OCI-LY1 (cell line): ENCODE measurements at regions not wholly inside any gene's neighbourhood (a gene's known extent, or its start where the extent isn't known, plus 50 kb on each side); places are given as distances from the start of the nearest gene placed in this dataset.

ENCODE experiments used
- H2AFZ ChIP-seq: fragments of 200-600 bp; sonication (generic), shearing (Covaris generic); 2 replicates; pipeline ENCODE4 v1.6.0; 2014; ENCODE audit warnings: antibody characterized with exemption, mild to moderate bottlenecking, low read length
- H3F3A ChIP-seq: fragments of 200-600 bp; sonication (generic), shearing (Covaris generic); 2 replicates; pipeline ENCODE4 v1.6.0; 2014; ENCODE audit warnings: mild to moderate bottlenecking, antibody characterized with exemption, low read length, moderate library complexity; ENCODE audit not compliant: insufficient read depth
- H3K27ac ChIP-seq: fragments of 200-600 bp; sonication (generic); 2 replicates; pipeline ENCODE4 v1.5.1; 2014; ENCODE audit warnings: low read length, mixed run types, mild to moderate bottlenecking, low read depth; ENCODE audit not compliant: poor library complexity, severe bottlenecking
- H3K27me3 ChIP-seq: fragments of 200-600 bp; sonication (generic); 2 replicates; pipeline ENCODE4 v1.6.0; 2014; ENCODE audit warnings: antibody characterized with exemption, mild to moderate bottlenecking, low read length, moderate library complexity; ENCODE audit not compliant: insufficient read depth
- H3K36me3 ChIP-seq: fragments of 200-600 bp; sonication (generic); 2 replicates; pipeline ENCODE4 v1.6.1; 2014; ENCODE audit warnings: mild to moderate bottlenecking, antibody characterized with exemption, low read length, moderate library complexity, mixed read lengths; ENCODE audit not compliant: insufficient read depth
- H3K4me1 ChIP-seq: fragments of 200-600 bp; sonication (generic); 2 replicates; pipeline ENCODE4 v1.5.1; 2014; ENCODE audit warnings: mild to moderate bottlenecking, low read length, moderate library complexity; ENCODE audit not compliant: insufficient read depth, severe bottlenecking
- H3K4me2 ChIP-seq: fragments of 200-600 bp; sonication (generic), shearing (Covaris generic); 2 replicates; pipeline ENCODE4 v1.6.1; 2014; ENCODE audit warnings: low read length
- H3K4me3 ChIP-seq: fragments of 200-600 bp; sonication (generic); 2 replicates; pipeline ENCODE4 v1.5.1; 2014; ENCODE audit warnings: low read length, low read depth, mild to moderate bottlenecking, mixed read lengths; ENCODE audit not compliant: poor library complexity, severe bottlenecking
- H3K79me2 ChIP-seq: fragments of 200-600 bp; shearing (Covaris generic); 2 replicates; pipeline ENCODE4 v1.6.1; 2016; ENCODE audit warnings: mixed run types, low read length, mixed read lengths; ENCODE audit not compliant: insufficient read depth
- H3K9ac ChIP-seq: fragments of 200-600 bp; sonication (generic), shearing (Covaris generic); 2 replicates; pipeline ENCODE4 v1.6.1; 2014; ENCODE audit warnings: mild to moderate bottlenecking, low read length, mixed read lengths
- H3K9me2 ChIP-seq: fragments of 200-600 bp; sonication (generic), shearing (Covaris generic); 2 replicates; pipeline ENCODE4 v1.6.1; 2014; ENCODE audit warnings: low read depth, mild to moderate bottlenecking, low read length, mixed read lengths
- H3K9me3 ChIP-seq: fragments of 200-600 bp; shearing (Covaris generic); 2 replicates; pipeline ENCODE4 v1.6.1; 2014; ENCODE audit warnings: low read length, mixed read lengths
- H4K20me1 ChIP-seq: fragments of 200-600 bp; sonication (generic), shearing (Covaris generic); 2 replicates; pipeline ENCODE4 v1.6.0; 2016; ENCODE audit warnings: mild to moderate bottlenecking, low read length; ENCODE audit not compliant: insufficient read depth
- EZH2 ChIP-seq: fragments of 200-600 bp; sonication (generic), shearing (Covaris generic); IDR thresholded peaks from 2 replicates; pipeline ENCODE4 v1.8.0; 2017; ENCODE audit warnings: borderline replicate concordance, mixed run types, mild to moderate bottlenecking, antibody characterized with exemption, low read length, moderate library complexity, mixed read lengths
- TF ChIP-seq, protein P1 (sequence below): fragments of 200-600 bp; sonication (generic), shearing (Covaris generic); IDR thresholded peaks from 2 replicates; pipeline ENCODE4 v1.5.1; 2017; ENCODE audit warnings: mild to moderate bottlenecking, antibody characterized with exemption, low read length, moderate library complexity, mixed read lengths

DNA sequence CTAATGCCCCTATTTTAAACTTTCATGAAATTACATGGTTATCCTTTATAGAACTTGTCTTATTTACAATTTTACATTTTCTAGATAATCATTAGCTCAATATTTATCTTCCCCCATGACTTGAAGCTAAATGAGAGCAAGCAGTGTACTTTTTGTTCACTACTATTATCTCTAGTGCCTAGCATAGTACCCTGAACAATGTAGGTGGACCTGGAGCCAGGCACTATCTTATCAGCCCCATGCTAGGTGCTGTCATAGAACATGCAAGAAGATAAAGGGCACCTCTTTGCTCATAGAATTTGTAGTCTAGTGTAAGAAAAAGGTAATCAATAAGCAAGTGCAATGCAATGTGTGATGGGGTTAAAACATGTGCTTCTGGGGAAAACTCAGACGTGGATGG, 399.9 kb downstream of the ELAVL2 start:
- no peaks in the 10 kb centered on the region for H3K36me3 ChIP-seq
- no peak overlapping the region for H3K27ac ChIP-seq
- no peaks in the 10 kb centered on the region for H3F3A ChIP-seq
- no peak for TF ChIP-seq EZH2
- TF ChIP-seq, protein P1, sequence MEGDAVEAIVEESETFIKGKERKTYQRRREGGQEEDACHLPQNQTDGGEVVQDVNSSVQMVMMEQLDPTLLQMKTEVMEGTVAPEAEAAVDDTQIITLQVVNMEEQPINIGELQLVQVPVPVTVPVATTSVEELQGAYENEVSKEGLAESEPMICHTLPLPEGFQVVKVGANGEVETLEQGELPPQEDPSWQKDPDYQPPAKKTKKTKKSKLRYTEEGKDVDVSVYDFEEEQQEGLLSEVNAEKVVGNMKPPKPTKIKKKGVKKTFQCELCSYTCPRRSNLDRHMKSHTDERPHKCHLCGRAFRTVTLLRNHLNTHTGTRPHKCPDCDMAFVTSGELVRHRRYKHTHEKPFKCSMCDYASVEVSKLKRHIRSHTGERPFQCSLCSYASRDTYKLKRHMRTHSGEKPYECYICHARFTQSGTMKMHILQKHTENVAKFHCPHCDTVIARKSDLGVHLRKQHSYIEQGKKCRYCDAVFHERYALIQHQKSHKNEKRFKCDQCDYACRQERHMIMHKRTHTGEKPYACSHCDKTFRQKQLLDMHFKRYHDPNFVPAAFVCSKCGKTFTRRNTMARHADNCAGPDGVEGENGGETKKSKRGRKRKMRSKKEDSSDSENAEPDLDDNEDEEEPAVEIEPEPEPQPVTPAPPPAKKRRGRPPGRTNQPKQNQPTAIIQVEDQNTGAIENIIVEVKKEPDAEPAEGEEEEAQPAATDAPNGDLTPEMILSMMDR, result no peak
- no peak overlapping the region for H3K9ac ChIP-seq
- no peak overlapping the region for H2AFZ ChIP-seq
- no peaks in the 10 kb centered on the region for H3K4me1 ChIP-seq
- no peak overlapping the region for H3K4me2 ChIP-seq
- no peak overlapping the region for H3K4me3 ChIP-seq
- H3K27me3 ChIP-seq, result no peaks in the 10 kb centered on the region
- no peaks in the 10 kb centered on the region for H3K9me3 ChIP-seq
- no peaks in the 10 kb centered on the region for H4K20me1 ChIP-seq
- no peaks in the 10 kb centered on the region for H3K9me2 ChIP-seq
- H3K79me2 ChIP-seq, result no peaks in the 10 kb centered on the region

DNA sequence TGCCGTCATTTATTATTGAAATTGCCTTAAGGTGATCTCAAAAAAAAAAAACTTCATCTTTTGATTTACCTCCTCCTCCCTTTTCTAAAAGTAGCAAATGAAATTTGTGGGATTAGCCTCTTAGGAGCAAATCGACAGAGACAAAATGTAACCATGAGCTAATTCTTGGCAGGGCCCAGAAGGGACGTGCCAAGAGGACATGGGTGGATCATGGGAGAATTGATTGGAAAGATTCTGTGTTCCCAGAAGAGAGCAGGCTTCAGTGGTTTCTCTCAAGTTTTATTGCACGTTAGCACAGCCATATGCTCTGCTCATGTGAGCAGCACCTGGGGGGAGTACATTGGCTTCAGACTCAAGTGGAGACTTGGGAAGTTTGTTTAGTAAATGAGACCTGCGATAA, 394.6 kb downstream of the ELAVL2 start:
- no peaks in the 10 kb centered on the region for H3K36me3 ChIP-seq
- H3K4me1 ChIP-seq, result no peaks in the 10 kb centered on the region
- H3K9me3 ChIP-seq, result no peaks in the 10 kb centered on the region
- H3K79me2 ChIP-seq, result no peaks in the 10 kb centered on the region
- TF ChIP-seq EZH2, result no peak
- TF ChIP-seq, protein P1, result no peak
- H3K27me3 ChIP-seq, result no peaks in the 10 kb centered on the region
- no peak overlapping the region for H3K27ac ChIP-seq
- H3K4me3 ChIP-seq, result no peak overlapping the region
- no peak overlapping the region for H3K4me2 ChIP-seq
- no peak overlapping the region for H2AFZ ChIP-seq
- no peaks in the 10 kb centered on the region for H4K20me1 ChIP-seq
- no peak overlapping the region for H3K9ac ChIP-seq
- no peaks in the 10 kb centered on the region for H3F3A ChIP-seq
- H3K9me2 ChIP-seq, result no peaks in the 10 kb centered on the region

GRCh38 chr9:23434654-23435053, 391.4 kb downstream of the ELAVL2 start:
- Histone ChIP-seq H3K36me3 (no peaks in the 10 kb centered on the region), H4K20me1 (no peaks in the 10 kb centered on the region), H2AFZ (no peak overlapping the region), H3K9ac (no peak overlapping the region), H3K27me3 (no peaks in the 10 kb centered on the region), H3K27ac (no peak overlapping the region), H3K4me3 (no peak overlapping the region), H3K9me2 (no peaks in the 10 kb centered on the region), H3K79me2 (no peaks in the 10 kb centered on the region), H3K9me3 (no peaks in the 10 kb centered on the region), H3K4me1 (no peaks in the 10 kb centered on the region), H3F3A (no peaks in the 10 kb centered on the region), H3K4me2 (no peak overlapping the region)
- no peak for TF ChIP-seq EZH2
- TF ChIP-seq, protein P1, result no peak
